ENCODE measurements at regions not wholly inside any gene's neighbourhood (a gene's known extent, or its start where the extent isn't known, plus 50 kb on each side); places are given as distances from the start of the nearest gene placed in this dataset.

DNA sequence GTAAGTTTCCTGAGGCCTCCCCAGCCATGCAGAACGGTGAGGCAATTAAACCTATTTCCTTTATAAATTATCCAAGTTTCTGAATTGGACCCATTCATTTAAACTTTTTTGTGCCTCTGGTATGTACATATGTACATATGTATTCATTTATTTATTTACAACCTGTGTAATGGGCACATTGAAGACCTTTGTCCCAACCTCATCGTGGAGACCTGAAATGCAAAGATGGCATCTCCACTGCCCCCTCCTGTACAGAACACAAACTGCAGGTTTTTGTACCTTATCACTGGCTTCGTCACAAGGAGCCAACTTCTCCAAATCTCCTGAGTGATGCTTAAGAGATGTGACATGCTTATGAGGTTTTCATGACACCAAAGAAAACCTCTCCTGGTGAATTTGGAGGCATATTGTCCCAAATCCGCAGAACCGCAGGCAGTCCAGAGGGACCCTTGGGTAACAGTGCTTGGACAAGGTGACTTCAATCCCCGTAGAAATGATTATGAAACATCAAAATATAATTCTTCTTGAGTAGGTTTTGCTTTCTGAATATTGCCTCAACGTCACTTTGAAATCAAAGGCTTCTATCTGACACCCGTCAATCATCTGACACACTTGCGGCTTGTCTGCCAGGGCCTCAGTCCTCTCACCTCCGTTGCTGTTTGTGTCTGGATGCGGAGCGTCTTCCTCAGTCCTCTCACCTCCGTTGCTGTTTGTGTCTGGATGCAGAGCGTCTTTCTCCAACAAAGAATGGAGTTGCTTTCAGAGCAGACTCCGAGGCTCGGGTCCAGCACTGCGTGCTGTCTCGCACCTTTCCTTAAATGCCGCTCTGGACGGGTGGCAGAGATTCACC, 135.0 kb upstream of the IRX4 start:
- TF ChIP-seq, protein P1, sequence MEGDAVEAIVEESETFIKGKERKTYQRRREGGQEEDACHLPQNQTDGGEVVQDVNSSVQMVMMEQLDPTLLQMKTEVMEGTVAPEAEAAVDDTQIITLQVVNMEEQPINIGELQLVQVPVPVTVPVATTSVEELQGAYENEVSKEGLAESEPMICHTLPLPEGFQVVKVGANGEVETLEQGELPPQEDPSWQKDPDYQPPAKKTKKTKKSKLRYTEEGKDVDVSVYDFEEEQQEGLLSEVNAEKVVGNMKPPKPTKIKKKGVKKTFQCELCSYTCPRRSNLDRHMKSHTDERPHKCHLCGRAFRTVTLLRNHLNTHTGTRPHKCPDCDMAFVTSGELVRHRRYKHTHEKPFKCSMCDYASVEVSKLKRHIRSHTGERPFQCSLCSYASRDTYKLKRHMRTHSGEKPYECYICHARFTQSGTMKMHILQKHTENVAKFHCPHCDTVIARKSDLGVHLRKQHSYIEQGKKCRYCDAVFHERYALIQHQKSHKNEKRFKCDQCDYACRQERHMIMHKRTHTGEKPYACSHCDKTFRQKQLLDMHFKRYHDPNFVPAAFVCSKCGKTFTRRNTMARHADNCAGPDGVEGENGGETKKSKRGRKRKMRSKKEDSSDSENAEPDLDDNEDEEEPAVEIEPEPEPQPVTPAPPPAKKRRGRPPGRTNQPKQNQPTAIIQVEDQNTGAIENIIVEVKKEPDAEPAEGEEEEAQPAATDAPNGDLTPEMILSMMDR (IDR thresholded peaks at IDR 0.05; ENCODE audit: control extremely low read depth, extremely low read depth, low read depth, missing control alignments) = peak; percentile 46
- CTCF ChIA-PET = interaction anchor here (1.2 kb wide), 1 partner anchor 254 kb away, joined by 3 read pairs; no protein-coding TSS in a partner anchor
- DNase-seq (ENCODE audit: extremely low spot score) = peak; percentile 49
- POLR2A ChIA-PET = no interaction called here

DNA sequence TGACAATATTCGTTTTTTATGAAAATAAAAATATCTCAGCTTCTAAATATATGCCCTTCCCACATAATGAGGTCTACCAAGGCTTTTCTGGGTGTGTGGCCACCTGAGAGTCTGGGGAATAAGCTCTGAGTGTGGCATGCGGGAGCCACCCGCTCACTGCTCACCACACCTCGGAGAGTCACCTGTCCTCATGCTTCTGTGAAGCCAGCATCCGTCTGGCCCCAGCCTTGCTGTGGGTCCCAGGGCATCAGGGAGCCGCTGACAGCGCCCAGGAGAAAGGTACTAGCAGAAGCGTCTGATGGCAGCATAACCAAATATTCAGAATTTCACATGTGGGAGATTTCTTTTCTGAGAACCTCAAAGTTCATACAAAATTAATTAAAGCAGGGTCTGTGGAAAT, 133.2 kb upstream of the IRX4 start:
- TF ChIP-seq, protein P1 (IDR thresholded peaks at IDR 0.05; ENCODE audit: control extremely low read depth, extremely low read depth, low read depth, missing control alignments) = no peak
- DNase-seq (ENCODE audit: extremely low spot score) = no peak
- ChIA-PET CTCF (interaction anchor here (1.0 to 1.4 kb wide), 3 partner anchors 25 to 278 kb away, joined by 3 to 4 read pairs (median 3); no protein-coding TSS in a partner anchor), POLR2A (no interaction called here)

DNA sequence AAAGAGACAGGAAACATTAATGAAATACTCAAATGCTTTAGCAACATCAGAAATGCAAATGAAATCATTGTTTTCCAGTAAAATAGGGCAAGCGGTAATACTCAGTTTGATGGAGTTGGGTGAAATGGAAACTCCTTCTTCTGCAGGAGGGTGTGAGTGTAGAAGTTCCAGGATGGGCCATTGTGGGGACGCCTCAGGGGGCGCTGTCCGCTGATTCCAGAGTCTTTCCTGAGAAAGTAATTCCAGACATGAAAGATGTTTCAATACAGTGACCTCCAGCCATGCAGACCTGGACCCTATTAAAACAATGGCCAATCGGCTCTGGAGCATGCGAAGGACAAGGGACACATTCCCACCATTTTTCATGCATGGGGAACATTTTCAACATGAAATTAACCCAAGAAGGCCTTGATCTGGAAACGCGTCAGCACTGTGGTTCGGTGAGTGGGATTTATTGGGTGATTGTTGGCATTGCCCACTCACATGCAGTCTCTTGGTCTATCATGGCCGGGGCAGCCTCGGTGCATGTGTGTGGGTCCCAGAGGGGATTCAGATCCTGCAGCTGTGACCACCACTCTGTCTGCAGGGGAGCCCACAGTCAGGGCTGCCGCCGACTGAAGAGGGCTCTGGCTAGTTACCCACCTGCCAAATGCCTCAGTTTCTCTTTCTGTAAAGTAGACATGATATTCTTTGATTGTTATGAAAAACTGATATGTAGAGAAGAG, 132.6 kb upstream of the IRX4 start:
- POLR2A ChIA-PET = no interaction called here
- DNase-seq (ENCODE audit: extremely low spot score) = no peak
- CTCF ChIA-PET = interaction anchor here (1.0 kb wide), 1 partner anchor 277 kb away, joined by 4 read pairs; no protein-coding TSS in a partner anchor
- TF ChIP-seq, protein P1 (IDR thresholded peaks at IDR 0.05; ENCODE audit: control extremely low read depth, extremely low read depth, low read depth, missing control alignments) = no peak

DNA sequence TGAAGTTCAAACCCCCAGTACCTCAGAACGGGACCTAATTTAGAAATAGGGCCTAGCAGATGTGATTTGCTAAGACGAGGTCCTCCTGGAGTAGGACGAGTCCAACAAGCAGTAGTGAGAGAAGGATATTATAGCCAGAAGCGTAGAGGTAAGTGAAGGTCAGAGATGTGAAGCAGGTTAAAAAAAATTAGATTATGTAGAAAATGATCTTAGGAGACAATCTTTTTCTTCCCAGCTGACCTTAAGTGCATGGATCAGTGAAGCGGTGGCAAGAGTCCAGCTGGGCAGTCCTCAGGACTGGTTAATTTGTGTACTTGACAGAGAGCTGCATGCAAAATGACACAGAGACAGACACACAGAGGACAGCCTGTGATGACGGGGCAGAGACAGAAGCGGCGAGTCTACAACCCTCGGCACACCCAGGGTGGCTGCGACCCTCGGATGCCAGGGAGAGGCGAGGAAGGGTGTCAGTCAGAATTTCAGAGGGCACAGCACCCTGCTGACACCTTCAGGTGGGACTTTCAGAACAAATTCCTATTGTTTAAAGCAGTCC, 131.4 kb upstream of the IRX4 start:
- TF ChIP-seq, protein P1 (IDR thresholded peaks at IDR 0.05; ENCODE audit: control extremely low read depth, extremely low read depth, low read depth, missing control alignments) = no peak
- DNase-seq (ENCODE audit: extremely low spot score) = no peak
- ChIA-PET POLR2A (no interaction called here), CTCF (interaction anchor here (0.6 kb wide), 1 partner anchor 742 kb away, joined by 3 read pairs; no protein-coding TSS in a partner anchor)

DNA sequence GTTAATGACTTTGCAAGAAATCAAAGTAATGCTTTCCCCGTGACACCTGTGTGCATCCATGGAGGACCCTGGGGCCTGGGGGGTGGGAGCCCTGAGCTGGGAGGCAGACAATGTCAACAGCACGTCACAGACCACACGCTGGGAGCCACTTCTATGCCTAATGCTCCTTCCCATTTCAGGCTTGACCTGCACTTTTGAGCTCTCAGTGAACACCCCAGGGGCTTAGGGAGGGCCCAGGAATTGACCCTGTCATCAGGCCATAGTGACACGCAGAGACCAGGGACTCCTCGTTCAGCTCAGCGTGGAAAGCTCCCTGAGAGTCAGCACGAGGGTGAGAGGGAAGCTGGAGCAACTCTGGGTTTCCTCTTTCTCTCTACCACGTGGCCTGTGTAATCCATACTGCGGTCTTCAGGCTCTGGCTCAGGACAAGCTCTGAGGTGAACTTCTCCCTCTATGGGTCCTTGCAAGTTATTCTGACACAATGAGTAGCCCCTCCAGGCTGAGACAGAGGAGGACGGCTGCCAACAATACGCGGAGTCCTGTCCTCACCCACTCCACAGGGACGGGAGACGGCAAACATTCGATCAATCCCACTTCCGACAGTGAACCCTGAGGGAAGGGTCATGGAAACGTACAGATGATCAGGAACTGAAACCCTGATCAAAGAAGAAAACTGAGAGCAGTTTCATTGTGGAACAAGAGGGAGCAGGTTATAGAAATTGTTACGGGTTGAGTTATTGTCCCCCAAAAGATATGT, 130.8 kb upstream of the IRX4 start:
- DNase-seq (ENCODE audit: extremely low spot score) = no peak
- POLR2A ChIA-PET = no interaction called here
- TF ChIP-seq, protein P1 (IDR thresholded peaks at IDR 0.05; ENCODE audit: control extremely low read depth, extremely low read depth, low read depth, missing control alignments) = no peak
- CTCF ChIA-PET = interaction anchor here (0.6 kb wide), 1 partner anchor 743 kb away, joined by 3 read pairs; no protein-coding TSS in a partner anchor

DNA sequence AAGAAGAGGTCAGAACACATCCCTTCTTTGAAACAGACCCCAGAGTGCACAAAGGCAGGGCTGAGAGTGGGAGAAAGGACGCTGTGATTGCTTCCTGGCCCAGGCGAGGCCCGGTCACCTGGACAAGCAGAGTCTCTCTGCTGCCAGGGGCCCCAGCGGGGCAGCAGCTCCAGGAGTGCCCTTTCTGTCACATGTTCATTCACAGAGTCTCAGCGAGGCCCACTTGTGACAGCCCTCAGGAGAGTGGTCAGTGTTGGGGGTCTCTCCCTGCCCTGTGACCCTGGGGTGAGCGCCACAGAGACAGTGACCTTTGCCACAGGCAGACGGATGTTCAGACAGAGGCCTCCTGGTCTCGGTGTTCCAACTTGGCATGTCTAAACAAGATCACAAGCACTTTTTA, 130.2 kb upstream of the IRX4 start:
- ChIA-PET CTCF (no interaction called here), POLR2A (no interaction called here)
- TF ChIP-seq, protein P1 (IDR thresholded peaks at IDR 0.05; ENCODE audit: control extremely low read depth, extremely low read depth, low read depth, missing control alignments) = no peak
- DNase-seq (ENCODE audit: extremely low spot score) = no peak
